ENCODE measurements at regions not wholly inside any gene's neighbourhood (a gene's known extent, or its start where the extent isn't known, plus 50 kb on each side); places are given as distances from the start of the nearest gene placed in this dataset.
A peak's percentile ranks its signal among the peaks of the same experiment; 100 is the strongest.

DNA sequence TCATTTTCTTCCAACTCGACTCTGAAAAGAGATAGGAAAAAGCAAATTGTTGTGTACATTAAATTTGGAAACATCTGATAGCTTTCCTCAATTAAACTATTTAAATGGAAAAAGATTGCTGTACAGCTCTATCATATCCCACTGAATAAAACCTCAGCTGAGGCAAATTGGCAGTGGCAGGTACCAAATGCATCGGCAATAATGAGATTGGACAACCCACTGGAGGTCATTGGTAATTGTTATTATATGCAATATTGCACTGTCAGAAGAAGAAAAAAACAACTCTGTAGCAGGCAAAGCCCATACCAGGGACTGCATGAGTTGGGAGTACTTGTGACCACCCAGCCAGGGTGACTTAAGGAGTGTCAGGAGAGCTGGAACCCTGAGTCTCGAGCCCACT is 291.6 kb upstream of the SKOR2 start:
- no peak for DNase-seq (ENCODE audit: low read depth)

DNA sequence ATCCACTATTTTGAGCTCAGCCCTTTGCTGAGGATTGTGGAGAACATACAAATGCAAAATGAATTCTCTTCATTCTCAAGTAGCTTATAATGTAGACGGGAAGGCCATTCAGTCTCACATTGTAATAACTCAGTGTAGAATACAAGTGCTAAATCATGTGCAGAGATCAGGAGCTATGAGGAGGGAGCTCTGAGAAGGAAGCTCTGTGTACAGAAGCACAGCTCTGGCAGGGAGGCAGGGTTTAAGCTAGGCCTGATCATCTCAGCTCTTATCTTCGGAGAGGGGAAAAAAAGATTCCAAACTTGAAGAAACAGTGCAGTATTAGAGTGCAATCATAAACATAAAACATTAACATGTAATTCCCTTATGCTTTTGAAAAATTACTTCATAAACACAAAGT is 291.1 kb upstream of the SKOR2 start:
- DNase-seq (ENCODE audit: low read depth): no peak

DNA sequence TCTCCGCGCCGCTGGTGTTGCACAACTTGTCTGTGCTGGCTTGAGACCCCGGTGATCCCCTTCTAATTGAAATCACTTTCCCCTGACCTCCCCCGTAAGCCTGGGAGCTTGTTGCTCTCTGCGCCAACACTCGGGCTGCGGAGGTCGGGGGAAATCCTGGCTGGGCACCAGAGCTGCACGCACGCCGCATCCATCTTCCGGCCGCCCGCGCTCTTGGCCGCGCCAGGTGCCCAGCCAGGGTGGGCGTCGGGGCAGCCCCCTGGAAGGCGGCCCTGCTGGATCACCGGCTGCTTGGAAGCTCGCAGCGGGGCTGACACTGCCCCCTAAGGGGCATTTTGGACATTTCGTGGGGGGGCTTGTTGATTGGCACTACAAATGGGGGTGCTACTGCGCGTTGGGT is 280.3 kb upstream of the SKOR2 start:
- peak; percentile 15 for DNase-seq (ENCODE audit: low read depth)

DNA sequence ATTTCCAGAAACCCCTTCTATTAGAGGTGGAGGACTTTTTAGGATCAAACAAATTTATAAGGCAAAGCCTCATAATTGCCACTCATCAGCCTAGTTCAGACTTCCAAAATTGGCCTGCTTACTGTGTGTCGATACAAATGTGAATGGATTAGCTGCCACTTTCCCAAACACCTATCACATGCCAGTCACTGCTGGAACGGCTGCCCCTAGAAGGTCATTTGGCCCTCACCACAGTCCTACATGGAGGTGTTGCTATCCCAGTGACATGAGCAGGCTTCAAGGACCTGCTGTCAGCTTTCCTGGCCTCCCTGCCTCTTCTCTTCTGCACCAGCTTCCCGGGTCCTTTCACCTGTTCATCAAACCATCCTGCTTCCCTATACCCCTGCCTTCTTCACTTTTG is 279.2 kb upstream of the SKOR2 start:
- DNase-seq (ENCODE audit: low read depth): no peak

DNA sequence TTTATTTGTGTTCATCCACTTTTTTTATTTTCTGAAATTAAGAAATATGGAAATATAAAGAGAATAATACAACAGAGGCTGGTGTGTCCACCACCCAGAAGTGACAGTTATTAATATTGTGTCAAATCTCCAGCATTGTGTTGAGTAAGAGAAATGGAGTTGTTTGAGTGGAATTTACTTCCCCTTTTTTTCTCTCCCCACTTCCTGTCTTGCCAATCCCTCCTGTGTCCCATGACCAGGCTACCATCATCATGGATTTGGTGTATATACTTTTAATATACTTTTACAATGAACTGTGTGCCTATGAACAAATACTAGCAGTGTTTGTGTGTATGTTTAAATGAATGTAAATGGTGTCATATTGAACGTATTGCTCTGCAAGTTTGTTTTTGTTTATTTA is 276.9 kb upstream of the SKOR2 start:
- no peak for DNase-seq (ENCODE audit: low read depth)

DNA sequence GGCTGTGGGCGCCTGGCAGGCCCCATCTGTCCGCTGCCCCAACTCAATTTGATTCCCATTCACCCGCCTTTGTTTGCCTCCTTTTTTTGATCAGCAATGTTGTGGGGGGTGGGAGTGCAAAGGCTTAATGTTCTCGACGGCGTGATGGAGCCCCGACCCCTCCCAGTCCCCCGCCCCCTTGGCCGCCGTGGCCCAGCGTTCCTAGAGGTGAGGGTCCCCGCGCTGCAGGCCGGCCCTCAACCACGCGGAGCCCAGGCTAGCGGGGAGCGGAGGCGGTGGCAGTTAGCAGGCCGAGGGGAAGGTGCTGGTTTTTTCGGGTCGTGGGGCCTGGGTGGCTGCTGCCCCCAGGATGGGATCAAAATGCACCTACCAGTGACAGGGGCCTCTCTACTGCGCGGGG is 274.7 kb upstream of the SKOR2 start:
- DNase-seq (ENCODE audit: low read depth): no peak

DNA sequence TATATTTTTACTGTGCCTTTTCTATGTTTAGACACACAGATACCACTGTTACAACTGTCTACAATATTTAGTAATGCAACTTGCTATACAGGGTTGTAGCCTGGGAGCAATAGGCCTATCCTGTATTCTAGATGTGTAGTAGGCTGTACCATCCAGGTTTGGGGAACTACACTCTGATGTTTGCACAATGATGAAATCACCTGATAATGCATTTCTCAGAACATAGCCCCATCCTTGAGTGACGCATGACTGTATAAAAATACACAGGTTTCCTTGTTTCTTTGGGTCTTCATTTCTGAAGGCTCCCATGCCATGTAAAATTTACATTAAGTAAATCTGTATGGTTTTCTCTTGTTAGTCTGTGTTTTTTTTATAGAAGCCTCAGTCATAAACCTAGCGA is 270.9 kb upstream of the SKOR2 start:
- no peak for DNase-seq (ENCODE audit: low read depth)

DNA sequence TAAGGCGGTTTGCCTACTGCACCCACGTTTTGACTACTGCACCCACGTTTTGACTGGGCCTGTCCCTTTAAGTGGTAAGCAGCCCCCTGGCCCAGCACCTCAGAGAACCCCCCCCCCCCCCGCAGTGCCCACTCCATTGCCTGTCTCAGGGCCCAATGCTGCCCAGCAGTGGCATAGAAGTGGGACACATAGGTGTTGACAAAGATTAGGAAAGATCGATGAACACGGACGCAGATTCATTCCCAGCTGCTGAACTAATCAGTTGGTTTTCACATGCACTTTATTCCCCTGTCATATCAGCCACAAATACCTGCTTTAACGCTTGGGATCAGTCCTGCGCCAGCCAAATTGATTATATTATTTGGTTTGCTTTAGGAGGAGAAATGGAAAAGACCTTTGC is 268.8 kb upstream of the SKOR2 start:
- no peak for DNase-seq (ENCODE audit: low read depth)

DNA sequence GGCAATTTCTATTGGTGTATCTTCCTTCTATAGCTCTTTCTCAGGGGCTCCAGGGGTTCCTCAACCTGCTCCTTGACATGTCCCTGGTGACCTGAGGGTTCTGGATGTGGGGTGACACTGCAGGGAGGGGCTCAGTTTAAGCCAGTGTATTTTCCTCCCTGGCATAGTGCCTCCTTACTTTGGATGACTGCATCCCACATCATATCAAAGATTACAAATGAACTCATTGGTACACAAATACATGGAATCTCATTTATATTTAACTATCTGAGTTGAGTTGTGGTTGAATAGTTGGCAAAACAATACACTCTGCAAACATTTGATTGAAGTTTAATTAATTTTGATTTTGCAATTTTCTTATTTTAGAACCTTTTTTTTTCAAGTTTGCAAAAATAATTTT is 268.2 kb upstream of the SKOR2 start:
- no peak for DNase-seq (ENCODE audit: low read depth)

DNA sequence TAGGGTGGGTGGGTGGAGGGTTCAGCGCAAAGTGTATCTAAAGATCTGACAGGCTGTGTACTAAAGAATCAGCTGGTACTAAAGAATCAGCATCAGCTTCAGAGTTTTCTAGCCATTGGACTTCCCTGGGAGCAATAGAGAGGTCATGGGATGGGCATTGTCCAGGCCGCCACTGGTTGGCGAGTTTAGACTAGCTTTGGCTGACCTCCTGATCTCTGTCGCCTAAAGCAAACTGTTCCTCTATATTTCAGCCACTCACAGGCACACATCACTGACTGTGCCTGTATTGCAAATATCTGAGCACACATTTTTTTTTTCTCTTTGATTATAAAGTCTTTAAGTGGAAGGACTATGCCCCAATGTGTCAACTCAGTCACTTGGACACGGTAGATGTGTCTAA is 267.8 kb upstream of the SKOR2 start:
- DNase-seq (ENCODE audit: low read depth): no peak

DNA sequence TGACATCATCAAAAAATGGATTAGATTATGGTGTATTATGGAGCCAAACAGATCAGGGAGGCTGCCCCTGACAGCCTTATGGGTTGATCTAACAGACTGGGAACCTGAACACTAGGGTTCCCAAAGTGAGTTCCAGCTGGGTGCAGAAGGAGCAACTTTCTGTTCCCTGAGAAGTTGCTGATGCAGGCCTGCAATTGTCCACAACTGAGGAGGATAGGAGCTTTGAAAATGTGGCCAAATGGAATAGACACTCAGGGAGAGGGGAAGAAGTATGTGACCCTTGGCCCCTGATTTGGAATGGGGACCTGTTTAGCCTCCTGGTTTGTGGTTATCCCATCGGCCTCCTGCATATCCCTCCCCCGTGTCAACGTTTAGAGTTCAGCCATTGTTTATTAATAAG is 262.2 kb upstream of the SKOR2 start:
- DNase-seq (ENCODE audit: low read depth): no peak

DNA sequence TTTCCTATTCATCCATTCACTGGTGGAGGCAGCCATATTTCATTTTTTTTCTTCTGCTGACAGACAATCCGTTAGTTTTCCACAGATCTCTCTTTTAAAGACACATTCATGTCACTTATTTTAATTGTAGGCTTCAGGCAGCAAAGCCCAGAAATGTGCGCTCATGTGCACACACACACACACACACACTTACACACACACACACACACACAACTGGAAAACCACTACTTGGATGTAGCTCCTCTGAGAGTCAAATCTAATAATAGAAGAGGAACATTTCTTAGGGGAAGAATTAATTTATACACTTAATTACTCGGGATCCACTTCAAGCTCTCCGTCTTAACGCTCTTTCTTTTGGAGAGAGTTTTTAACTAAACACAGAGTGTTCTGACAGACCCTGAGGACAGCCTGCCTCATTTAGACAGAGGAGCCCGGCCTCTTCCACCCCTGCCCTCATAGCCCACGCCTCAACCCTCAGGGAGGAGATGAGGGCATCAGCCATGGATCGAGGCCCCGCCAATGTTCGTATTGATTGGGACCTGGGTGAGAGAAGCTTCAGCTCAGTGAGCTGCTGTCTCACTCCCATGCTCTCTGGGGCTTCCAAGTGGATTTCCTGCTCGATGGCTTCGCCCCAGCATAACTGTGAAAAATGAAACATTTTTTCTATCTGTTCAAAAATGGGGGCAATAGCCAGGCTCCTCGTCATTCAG is 261.4 kb upstream of the SKOR2 start:
- DNase-seq (ENCODE audit: low read depth): no peak

DNA sequence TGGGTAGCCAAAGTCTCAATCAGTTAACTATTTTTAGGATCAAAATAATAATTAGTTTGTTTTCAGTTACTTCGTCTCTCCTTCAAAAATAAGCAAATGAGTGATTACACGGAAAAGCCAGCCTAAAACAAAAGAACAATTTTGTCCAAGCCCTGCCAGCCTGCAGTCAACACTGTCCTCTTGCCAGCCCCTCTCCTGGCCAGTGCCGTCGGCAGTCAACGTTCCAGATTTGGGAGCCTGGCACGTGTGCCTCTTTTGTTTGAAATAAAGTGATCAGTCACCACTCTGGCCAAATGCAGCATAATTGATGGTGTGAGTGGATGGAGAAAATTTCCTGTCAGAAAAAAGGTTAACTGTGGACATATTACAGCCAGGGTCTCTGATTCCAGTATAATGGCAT is 260.6 kb upstream of the SKOR2 start:
- no peak for DNase-seq (ENCODE audit: low read depth)

DNA sequence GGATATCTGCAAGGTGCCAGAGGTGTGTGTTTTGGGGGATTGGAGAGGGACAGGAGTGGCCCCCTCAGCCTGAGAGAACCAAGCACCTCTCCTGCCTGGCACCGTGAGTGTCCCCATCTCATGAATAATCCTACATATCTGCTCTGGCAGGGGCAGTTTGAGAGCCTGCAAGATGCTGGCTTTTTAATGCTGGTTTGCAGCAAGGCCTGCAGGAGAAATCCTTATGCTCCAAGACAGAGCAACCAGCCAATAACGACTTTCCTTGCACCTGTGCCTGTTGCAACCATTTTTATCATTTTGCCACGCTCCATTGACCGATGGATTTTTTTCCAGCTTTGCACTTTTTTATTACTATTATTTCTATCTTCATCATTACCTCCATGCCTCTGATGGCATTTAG is 259.4 kb upstream of the SKOR2 start:
- no peak for DNase-seq (ENCODE audit: low read depth)

DNA sequence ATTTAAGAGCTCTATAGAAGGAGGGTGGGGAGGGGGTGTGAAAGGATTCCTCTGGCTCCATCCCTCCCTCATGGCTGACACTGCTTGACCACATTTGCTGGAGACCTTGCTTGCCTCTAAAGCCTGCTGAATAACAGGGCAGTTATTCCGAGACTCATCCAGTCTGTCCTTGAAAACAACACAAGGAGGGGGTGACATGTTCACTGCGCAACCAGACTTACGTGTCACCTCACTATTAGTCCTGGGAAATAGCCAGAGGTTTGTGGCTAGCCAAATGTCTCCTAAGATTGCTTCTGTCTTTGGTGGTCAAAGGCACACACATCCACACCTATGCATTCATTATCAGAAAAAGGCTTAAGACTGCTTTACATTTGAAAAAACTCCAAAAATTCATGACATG is 256.2 kb upstream of the SKOR2 start:
- DNase-seq (ENCODE audit: low read depth): no peak

DNA sequence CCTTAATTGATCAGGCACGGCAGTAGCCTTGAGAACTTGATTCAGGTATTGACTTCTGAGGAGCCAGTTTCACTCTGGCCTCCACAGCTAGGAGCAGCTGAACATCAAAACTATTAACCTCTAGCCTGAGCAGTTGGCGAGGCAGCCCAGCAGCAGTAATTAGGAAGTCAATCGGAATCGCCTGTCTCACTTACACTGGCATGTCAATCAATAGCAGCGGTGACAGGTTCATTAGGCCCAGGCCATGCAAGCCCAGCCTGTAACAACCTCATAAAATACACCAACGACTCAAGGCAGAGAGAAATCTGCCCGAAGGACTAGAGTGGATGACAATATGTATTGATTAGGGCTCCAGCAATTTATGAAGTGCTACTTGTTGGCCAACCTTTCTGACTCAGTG is 255.4 kb upstream of the SKOR2 start:
- no peak for DNase-seq (ENCODE audit: low read depth)

DNA sequence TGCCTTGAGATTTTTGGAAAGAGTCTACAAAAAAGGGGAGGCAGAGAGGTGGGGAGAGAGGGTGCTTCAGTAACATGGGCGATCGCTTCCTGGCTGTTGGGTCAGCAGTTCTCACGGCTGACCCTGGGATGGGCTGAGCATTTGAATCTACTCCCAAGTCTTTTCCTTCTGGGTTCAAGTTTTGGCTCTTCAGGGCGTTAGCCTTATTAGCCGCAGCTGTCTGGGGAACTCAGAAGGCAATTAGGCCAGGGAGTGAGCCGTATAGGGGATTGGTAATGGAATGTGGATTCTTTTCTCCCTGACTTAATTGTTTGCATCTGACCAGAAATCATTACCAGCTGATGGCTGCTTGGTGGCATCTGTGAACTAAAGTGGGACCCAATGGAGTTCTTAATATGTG is 250.5 kb upstream of the SKOR2 start:
- DNase-seq (ENCODE audit: low read depth): no peak

DNA sequence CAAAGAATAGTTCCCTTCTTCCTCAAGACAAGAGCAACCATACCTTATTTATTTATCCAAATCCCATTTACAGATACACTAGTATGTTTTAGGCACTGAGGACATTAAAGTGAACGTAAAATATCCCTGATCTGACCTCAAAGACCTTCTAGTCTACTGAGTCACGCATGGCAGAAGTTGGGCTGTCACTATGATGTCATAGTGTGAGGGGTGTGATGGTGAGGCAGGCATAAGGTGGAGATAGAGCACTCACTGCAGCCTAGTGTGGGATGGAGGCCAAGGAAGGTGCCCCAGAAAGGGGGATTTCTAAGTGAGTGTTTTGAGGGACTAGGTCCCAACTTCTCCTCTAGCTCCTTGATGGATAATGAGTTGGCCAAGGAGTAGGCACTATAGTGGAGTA is 249.5 kb upstream of the SKOR2 start:
- DNase-seq (ENCODE audit: low read depth): no peak

DNA sequence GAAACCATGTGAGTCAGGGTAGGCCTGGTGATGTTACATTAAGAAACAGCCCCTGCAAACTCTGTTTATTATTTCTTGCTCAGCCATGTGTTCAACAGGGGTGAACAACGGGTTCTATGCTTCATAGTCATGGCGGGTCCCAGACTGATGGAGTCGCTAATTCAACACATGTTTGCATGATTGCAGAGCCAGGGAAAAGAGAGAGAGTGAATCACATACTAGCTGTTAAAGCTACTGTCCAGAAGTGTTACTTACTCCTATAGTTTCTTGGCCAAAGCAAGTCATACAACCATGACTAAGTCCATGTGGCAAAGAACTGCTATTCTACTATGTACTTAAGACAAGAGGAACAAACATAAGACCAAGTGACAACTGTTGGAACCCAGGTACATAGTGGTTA is 241.2 kb upstream of the SKOR2 start:
- DNase-seq (ENCODE audit: low read depth): no peak

DNA sequence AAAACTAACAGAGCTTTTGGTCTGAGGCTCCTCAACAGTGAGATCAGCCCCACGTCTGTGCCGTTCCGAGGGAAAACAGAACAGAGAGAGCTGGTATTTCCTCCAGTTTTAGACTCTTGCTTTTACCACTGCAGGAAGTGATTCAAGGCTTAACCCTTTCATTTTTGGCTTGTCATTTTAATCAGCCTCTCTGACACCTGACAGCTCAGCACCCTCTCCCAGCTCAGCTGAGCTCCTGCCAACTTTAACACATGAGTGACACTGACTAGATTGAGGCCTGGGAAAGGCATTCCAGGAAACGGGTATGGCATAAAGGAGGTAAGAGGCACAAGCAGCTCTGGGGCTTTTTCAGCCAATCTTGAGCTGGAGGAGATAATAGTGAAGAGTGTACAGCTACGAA is 239.4 kb upstream of the SKOR2 start:
- DNase-seq (ENCODE audit: low read depth): peak; percentile 70

DNA sequence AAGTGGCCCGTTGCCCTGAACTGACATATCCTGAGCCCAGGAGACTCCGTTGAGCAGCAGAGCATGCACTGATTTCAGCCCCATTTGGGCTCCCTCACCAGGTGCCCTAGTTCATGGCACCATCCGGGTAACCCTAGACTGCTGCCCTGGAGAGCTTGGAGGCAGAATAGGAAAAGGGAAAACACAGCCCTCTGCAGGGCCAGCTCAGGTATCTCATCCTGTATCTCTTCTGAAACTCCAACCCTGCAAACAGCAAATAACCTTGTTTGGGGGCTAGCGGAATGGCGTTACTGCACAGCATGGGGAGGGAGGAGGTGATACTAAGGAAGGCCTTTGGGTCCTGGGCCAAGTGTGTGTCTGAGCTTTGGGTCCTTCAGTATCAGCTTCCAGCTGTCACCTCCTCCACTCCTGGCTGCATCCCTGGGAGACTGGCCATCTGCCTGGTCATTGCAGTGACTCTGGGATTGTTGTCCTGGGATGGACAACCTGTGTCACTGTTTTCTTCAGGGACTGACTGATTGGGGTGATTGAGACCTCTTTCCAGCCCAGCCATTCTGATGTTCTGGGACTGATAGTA is 233.8 kb upstream of the SKOR2 start:
- no peak for DNase-seq (ENCODE audit: low read depth)

DNA sequence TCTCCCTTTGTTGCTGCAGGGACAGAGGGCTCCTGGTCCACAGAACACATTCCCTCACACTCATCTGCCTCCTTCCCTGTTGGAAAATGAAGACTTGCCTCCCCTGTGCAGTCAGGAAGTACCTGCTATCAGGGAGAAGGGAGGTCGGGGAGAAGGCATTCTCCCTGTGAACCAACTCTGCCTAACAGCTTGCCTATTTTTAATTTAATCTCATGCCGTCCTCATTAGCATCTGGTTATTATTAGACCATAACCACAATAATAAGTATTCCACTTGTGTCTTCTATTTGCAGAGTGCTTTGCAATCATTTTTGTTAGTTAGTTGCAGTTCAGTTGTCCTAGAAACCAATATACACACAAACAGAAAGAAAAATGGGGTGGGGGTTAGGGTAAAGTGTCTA is 232.6 kb upstream of the SKOR2 start:
- DNase-seq (ENCODE audit: low read depth): no peak

DNA sequence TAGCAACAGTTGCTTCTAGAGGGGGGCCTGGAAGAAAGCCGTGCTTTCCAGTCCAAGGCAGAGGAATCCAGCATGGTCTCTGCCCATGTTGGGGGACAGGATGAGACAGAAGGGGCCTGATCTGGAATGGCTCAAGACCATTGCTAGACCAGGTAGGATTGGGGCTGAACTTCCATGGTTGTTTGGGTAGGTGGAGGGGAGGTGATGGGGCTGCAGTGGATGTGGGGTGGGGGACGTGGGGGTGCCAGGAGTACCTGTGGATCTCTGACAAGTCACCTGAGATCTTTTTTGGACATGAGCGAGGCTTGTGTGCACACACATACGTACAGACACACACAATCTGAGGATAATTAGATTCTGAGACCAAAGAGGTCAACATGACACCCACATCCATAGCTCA is 228.7 kb upstream of the SKOR2 start:
- DNase-seq (ENCODE audit: low read depth): no peak

DNA sequence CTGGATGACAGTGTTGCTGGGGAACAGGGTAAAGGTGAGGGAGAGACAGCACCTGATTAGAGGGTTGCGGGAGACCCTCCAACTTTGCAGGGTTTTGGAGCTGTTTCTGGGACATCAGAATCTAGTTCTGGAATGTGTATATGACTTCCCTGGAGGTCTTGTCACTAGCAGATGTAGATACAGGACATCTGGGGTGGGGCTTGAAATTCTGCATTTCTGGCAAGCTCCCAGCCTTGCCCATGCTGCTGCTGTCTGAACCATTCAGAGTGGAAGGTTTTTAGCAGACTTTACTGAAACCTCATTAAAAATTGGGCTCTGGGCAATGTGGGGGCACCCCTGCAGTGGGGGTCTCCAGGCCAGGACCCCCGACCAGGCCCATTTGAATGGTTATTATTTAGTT is 220.3 kb upstream of the SKOR2 start:
- no peak for DNase-seq (ENCODE audit: low read depth)
